Kidney tubule cell (primary cell): ENCODE measurements at regions not wholly inside any gene's neighbourhood (a gene's known extent, or its start where the extent isn't known, plus 50 kb on each side); places are given as distances from the start of the nearest gene placed in this dataset.

ENCODE experiments used
- DNase-seq: peaks from one replicate; pipeline ENCODE4 v3.0.0-alpha.2; 2018; ENCODE audit warnings: low spot score

GRCh38 chr6:164022632-164023031 lies 608.1 kb downstream of the QKI start:
- peak; percentile 42 for DNase-seq

- DNase-seq, result no peak
These were observed 607.2 kb downstream of the QKI start for GRCh38 chr6:164021589-164022250.

- no peak for DNase-seq
These were observed 605.6 kb downstream of the QKI start for GRCh38 chr6:164020142-164020541.

- peak; percentile 44 for DNase-seq
These were observed 603.6 kb downstream of the QKI start for GRCh38 chr6:164018133-164018532.

GRCh38 chr6:164016056-164016455 lies 601.5 kb downstream of the QKI start:
- DNase-seq, result no peak

- no peak for DNase-seq
These were observed 600.6 kb downstream of the QKI start for GRCh38 chr6:164015088-164015484.

GRCh38 chr6:164014346-164015087 lies 600.0 kb downstream of the QKI start:
- DNase-seq, result no peak

- peak; percentile 63 for DNase-seq
These were observed 599.1 kb downstream of the QKI start for GRCh38 chr6:164013480-164014208.

GRCh38 chr6:164011321-164011720 lies 596.8 kb downstream of the QKI start:
- DNase-seq, result no peak

- no peak for DNase-seq
These were observed 596.1 kb downstream of the QKI start for GRCh38 chr6:164010441-164011103.

GRCh38 chr6:164008902-164009301 lies 594.4 kb downstream of the QKI start:
- DNase-seq, result no peak

- peak; percentile 54 for DNase-seq
These were observed 593.4 kb downstream of the QKI start for GRCh38 chr6:164007881-164008280.

- DNase-seq, result no peak
These were observed 591.9 kb downstream of the QKI start for GRCh38 chr6:164006459-164006858.

- DNase-seq, result peak; percentile 89
These were observed 590.6 kb downstream of the QKI start for GRCh38 chr6:164005004-164005711.

- no peak for DNase-seq
These were observed 585.8 kb downstream of the QKI start for GRCh38 chr6:164000276-164000675.

- peak; percentile 14 for DNase-seq
These were observed 585.1 kb downstream of the QKI start for GRCh38 chr6:163999475-164000125.

- peak; percentile 75 for DNase-seq
These were observed 584.0 kb downstream of the QKI start for GRCh38 chr6:163998496-163998895.

GRCh38 chr6:163996491-163996890 lies 582.0 kb downstream of the QKI start:
- DNase-seq, result no peak

- DNase-seq, result peak; percentile 70
These were observed 580.0 kb downstream of the QKI start for GRCh38 chr6:163994566-163994965.

- peak; percentile 39 for DNase-seq
These were observed 578.2 kb downstream of the QKI start for GRCh38 chr6:163992701-163993100.

- no peak for DNase-seq
These were observed 577.5 kb downstream of the QKI start for GRCh38 chr6:163992056-163992455.
